Mucosa of descending colon (tissue), 3 donors: ENCODE measurements at regions not wholly inside any gene's neighbourhood (a gene's known extent, or its start where the extent isn't known, plus 50 kb on each side); places are given as distances from the start of the nearest gene placed in this dataset.

Experiments
- ATAC-seq: fragments of 200-7000 bp; cut with Tn5 transposase; one replicate; pipeline ENCODE4 v1.9.1; 2020; ENCODE audit warnings: mild to moderate bottlenecking, moderate library complexity
- DNase-seq, 3 donors: peaks; one replicate each; pipeline ENCODE4 v3.0.0-alpha.2; 2020
- H3K36me3 ChIP-seq: fragments of 200-600 bp; one replicate; pipeline ENCODE4 v1.8.0; 2021; ENCODE audit warnings: low read depth, mild to moderate bottlenecking
- H3K4me1 ChIP-seq: fragments of 200-600 bp; one replicate; pipeline ENCODE4 v1.8.0; 2021; ENCODE audit warnings: low read depth, mild to moderate bottlenecking
- H3K4me3 ChIP-seq: fragments of 200-600 bp; one replicate; pipeline ENCODE4 v1.8.0; 2021; ENCODE audit warnings: mild to moderate bottlenecking
- H3K9me3 ChIP-seq: fragments of 200-600 bp; one replicate; pipeline ENCODE4 v1.8.0; 2021; ENCODE audit warnings: mild to moderate bottlenecking
- CTCF ChIP-seq: fragments of 200-600 bp; IDR thresholded peaks from one replicate; pipeline ENCODE4 v1.8.0; 2022; ENCODE audit warnings: antibody characterized with exemption, mild to moderate bottlenecking
- intact Hi-C, 2 donors: fragments of 100-400 bp; cut with DNase I in 1 of 2; cut with micrococcal nuclease in 1 of 2; formaldehyde crosslinking; loops; one replicate each; pipeline versions ENCODE4 v1.11.0 to v1.11.1; 2022; cut with DNase I, micrococcal nuclease
- donor health status: DM: no; HTN: no; CAD: no; lungs with moderate emphysema.
- donor health status: DM: no; HTN: no; CAD: no.
- donor health status: DM: no; HTN: yes; CAD: no.

- Histone ChIP-seq H3K4me3 (no peak overlapping the region), H3K36me3 (no peaks in the 10 kb centered on the region), H3K9me3 (no peaks in the 10 kb centered on the region), H3K4me1 (no peaks in the 10 kb centered on the region)
- DNase-seq, result no peak
- intact Hi-C loops, result no loop called here
- TF ChIP-seq CTCF, result no peak
- no peak for ATAC-seq
These were observed 314.8 kb downstream of the TSN start for GRCh38 chr2:122070241-122070731.

DNA sequence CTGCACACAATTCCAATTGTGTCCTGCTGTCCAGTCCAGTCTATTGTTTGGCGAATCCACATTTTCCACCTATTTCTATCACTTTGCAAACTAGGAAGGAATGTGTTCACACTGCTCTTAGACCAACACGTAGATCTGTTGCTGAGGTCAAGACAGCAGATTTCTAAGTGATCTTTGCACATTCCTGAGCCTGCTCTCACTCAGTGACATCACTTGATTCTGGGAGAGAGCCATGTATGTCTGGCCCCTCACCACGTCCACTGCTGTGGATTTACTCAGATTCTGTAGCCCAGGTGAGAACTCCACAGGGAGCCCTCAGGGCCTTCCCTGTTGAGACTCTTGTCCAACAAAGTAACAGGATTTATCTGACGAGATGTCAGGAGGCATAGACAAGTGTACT lies 317.2 kb downstream of the TSN start:
- DNase-seq (no peak), ATAC-seq (no peak)
- H3K9me3 ChIP-seq, result no peaks in the 10 kb centered on the region
- no peaks in the 10 kb centered on the region for H3K4me1 ChIP-seq
- no peak overlapping the region for H3K4me3 ChIP-seq
- no peaks in the 10 kb centered on the region for H3K36me3 ChIP-seq
- no peak for TF ChIP-seq CTCF
- intact Hi-C loops, result no loop called here

- no peak for TF ChIP-seq CTCF
- H3K4me3 ChIP-seq, result no peak overlapping the region
- no peaks in the 10 kb centered on the region for H3K36me3 ChIP-seq
- intact Hi-C loops, result no loop called here
- H3K4me1 ChIP-seq, result no peaks in the 10 kb centered on the region
- no peak for DNase-seq
- no peak for ATAC-seq
- no peaks in the 10 kb centered on the region for H3K9me3 ChIP-seq
These were observed 318.8 kb downstream of the TSN start for GRCh38 chr2:122074201-122074600.

GRCh38 chr2:122075381-122075780 lies 319.9 kb downstream of the TSN start:
- no peak for TF ChIP-seq CTCF
- ATAC-seq (no peak), DNase-seq (no peak)
- no peaks in the 10 kb centered on the region for H3K9me3 ChIP-seq
- no peak overlapping the region for H3K4me3 ChIP-seq
- intact Hi-C loops, result no loop called here
- H3K4me1 ChIP-seq, result no peaks in the 10 kb centered on the region
- H3K36me3 ChIP-seq, result no peaks in the 10 kb centered on the region

GRCh38 chr2:122077114-122077513 lies 321.7 kb downstream of the TSN start:
- H3K4me3 ChIP-seq, result no peak overlapping the region
- no peaks in the 10 kb centered on the region for H3K36me3 ChIP-seq
- TF ChIP-seq CTCF, result no peak
- H3K9me3 ChIP-seq, result no peaks in the 10 kb centered on the region
- H3K4me1 ChIP-seq, result no peaks in the 10 kb centered on the region
- ATAC-seq, result no peak
- DNase-seq, result no peak
- intact Hi-C loops, result no loop called here

- no peak for ATAC-seq
- no peak for TF ChIP-seq CTCF
- no peak overlapping the region for H3K4me3 ChIP-seq
- H3K36me3 ChIP-seq, result no peaks in the 10 kb centered on the region
- no peak for DNase-seq
- no peaks in the 10 kb centered on the region for H3K4me1 ChIP-seq
- intact Hi-C loops, result no loop called here
- no peaks in the 10 kb centered on the region for H3K9me3 ChIP-seq
These were observed 322.3 kb downstream of the TSN start for GRCh38 chr2:122077771-122078170.
